SK-N-MC (cell line): ENCODE measurements at regions not wholly inside any gene's neighbourhood (a gene's known extent, or its start where the extent isn't known, plus 50 kb on each side); places are given as distances from the start of the nearest gene placed in this dataset.

Experiments used
- EZH2 ChIP-seq: fragments of 200-600 bp; sonication (generic); IDR thresholded peaks from one replicate; pipeline ENCODE4 v1.6.1; 2017; ENCODE audit warnings: antibody characterized with exemption
- FOXP2 ChIP-seq: optimal IDR thresholded peaks from 2 replicates; pipeline ENCODE3; 2011; ENCODE audit warnings: mild to moderate bottlenecking, moderate library complexity; ENCODE audit not compliant: insufficient read depth; ENCODE audit errors: extremely low read length, control extremely low read depth
- POLR2AphosphoS5 ChIP-seq: IDR thresholded peaks from 2 replicates; pipeline ENCODE4 v1.6.1; 2012; ENCODE audit warnings: mild to moderate bottlenecking, low read depth, low read length, borderline replicate concordance

DNA sequence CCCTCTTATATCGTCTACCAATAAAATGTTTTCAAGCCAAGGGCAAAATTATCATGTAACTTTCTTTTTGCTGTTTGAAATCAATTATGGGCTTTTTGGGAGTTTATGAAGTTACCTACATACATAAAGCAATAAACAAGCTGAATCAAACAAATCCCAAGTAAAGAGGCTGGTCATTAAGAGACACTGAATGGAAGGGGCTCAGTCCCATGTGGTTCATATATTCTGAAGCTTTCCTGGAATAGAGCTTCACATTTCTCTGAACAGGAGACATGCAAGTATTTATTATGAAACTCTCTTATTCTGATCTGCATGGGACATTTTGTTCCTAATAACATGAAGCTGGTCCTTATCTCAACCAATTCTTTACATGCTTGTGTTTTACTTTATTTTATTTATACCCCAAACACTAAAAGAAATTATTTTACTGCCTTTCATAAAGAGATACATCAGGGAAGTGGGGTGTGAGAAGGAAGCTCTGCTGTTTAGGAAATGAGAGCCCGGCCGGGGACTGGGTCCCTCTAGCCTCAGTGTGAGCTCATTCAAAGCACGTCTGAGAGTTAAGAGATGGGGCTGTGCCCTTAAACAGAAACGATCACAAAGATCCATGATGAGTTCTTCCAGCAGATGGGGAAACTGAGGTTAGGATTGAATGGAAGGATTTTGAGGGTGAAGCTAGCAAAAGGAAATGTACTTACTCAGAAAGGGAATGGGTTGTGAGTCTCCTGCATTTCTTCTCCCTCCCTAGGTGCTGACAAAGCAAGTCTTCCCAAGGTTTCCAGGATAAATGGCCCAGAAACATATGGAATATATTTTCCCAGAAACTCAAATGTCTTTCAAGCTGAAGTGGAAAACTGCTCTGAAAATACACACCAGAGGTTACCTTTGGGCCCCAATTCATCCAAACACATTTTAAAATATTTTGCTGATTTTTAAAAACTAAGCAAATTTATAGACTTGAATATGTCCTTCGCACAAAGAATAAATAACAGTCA, 93.1 kb upstream of the LNX1 start:
- TF ChIP-seq EZH2 (no peak), POLR2AphosphoS5 (no peak), FOXP2 (no peak)
